Ovary (tissue), 3 donors: ENCODE measurements at regions not wholly inside any gene's neighbourhood (a gene's known extent, or its start where the extent isn't known, plus 50 kb on each side); places are given as distances from the start of the nearest gene placed in this dataset.

Experiments used
- CTCF ChIP-seq, 3 donors: fragments of 450-650 bp in 2 of 3; fragments of 200-600 bp in 1 of 3; IDR thresholded peaks; one replicate each; pipeline versions ENCODE4 v1.5.1 to v1.8.0; 2016 to 2022; ENCODE audit warnings: antibody characterized with exemption in 3 of 3, mild to moderate bottlenecking in 1 of 3
- EP300 ChIP-seq: sonication (generic); formaldehyde crosslinking; IDR thresholded peaks from one replicate; pipeline ENCODE4 v1.6.1; 2017; ENCODE audit warnings: antibody characterized with exemption
- POLR2A ChIP-seq: fragments of 450-650 bp; IDR thresholded peaks from one replicate; pipeline ENCODE4 v1.6.1; 2017; ENCODE audit warnings: antibody characterized with exemption, mild to moderate bottlenecking, moderate library complexity
- donor health status: DM: no; HTN: no; CAD: no.

- TF ChIP-seq CTCF (IDR thresholded peaks at IDR 0.05) (no peak), EP300 (no peak), POLR2A (no peak)
These were observed 75.1 kb downstream of the LINGO1 start for GRCh38 chr15:77557564-77557963.
